MM.1S (cell line): ENCODE measurements at regions not wholly inside any gene's neighbourhood (a gene's known extent, or its start where the extent isn't known, plus 50 kb on each side); places are given as distances from the start of the nearest gene placed in this dataset.
"Not testable (repeated sequence)": the region's sequence is repeated elsewhere in the genome, so short reads cannot be mapped to it uniquely, and the experiment has no call there.

Source experiments
- CTCF ChIP-seq: fragments of 300-600 bp; sonication (generic); IDR thresholded peaks from 2 replicates; pipeline ENCODE4 v1.5.1; 2016; ENCODE audit warnings: antibody characterized with exemption, low read length, mixed read lengths
- EZH2 ChIP-seq: fragments of 300-600 bp; sonication (generic); optimal IDR thresholded peaks from 2 replicates; pipeline ENCODE3; 2017; ENCODE audit warnings: low read depth, mild to moderate bottlenecking, antibody characterized with exemption, low read length, mixed read lengths

GRCh38 chr11:49623872-49624271 lies 328.3 kb upstream of the OR4C13 start:
- not testable (repeated sequence) for TF ChIP-seq CTCF, EZH2
